ENCODE measurements at regions not wholly inside any gene's neighbourhood (a gene's known extent, or its start where the extent isn't known, plus 50 kb on each side); places are given as distances from the start of the nearest gene placed in this dataset.
"Not testable (repeated sequence)": the region's sequence is repeated elsewhere in the genome, so short reads cannot be mapped to it uniquely, and the experiment has no call there.

DNA sequence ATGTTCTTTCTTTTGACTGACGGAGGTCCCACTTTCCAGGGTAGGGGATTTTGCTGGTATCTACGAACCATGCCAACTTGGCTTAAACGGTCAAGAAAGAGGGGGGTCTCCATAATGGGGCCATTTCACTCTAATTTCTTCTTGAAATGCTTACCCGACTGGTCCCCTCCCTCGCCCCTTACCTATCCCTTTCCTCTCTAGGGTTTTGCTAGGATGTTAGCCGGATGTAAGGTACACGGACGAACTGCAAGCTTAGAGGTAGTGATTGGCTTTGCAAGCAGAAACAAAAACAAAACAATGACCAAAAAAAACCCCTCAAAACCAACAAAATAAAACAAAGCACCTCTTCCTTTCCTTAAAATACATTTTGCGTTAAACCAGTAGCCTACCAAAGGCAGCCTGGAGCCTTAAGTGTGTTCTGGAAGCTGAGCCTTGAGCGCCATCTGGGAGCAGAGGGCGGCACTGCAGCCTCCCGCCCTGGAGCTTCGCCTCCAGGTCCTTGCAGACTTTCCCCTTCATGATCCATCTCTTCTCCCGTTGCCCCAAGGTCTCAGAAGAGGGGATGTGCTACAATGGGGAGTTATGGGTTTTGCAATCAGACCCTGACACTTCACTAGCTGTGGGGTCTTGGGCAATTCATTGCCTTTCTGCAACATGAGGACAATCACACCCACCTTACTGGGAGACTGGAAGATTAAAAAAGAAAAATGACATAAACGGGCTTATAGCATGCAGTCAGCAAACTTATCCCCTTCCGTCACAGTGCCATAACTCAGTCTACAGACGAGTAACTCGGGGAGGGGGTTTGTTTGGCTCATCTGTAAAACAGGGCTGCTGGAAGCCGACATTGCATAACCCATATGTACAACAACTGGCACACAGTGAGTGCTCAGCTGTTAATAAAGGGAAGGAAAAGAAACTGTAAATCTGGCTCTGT is 125.9 kb upstream of the RRN3 start:
- DNase-seq, result peak; percentile 34

DNA sequence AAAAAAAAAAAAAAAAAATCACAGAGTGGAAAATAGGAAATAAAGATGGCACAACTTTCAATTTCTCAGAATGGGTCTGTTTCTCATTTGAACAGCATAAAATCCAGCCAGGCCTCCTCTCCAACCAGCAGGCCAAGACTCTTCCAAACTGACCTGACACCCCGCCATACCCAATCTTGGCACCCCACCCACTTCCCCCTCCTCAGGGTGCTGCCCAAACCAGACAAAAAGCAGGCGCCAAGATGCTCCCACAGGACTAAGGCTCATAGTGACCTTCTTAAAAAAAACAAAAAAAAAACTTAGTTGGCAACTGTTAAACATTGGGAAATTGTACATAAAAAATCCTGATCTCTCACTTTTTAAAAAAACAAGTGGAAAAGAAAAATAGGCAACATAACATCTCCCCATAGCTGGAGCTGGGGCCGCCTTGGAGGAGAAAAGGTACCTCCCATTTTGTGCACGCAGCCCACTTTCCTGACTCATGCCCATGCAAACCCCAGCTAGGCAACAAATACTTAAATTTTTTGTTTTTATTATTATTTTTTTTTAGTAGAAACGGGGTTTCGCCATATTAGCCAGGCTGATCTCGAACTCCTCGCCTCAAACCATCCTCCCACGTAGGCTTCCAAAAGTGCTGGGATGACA is 124.9 kb upstream of the RRN3 start:
- H3K36me3 Mint-ChIP-seq (ENCODE audit: low read depth); H3K9me3 Mint-ChIP-seq; H3K27me3 Mint-ChIP-seq; H3K4me1 Mint-ChIP-seq (ENCODE audit: low read depth); H3K4me3 Mint-ChIP-seq; DNase-seq; H3K27ac Mint-ChIP-seq: not testable (repeated sequence)

More for the DNA sequence above, 125.9 kb upstream of the RRN3 start:
- not testable (repeated sequence) for H3K36me3 Mint-ChIP-seq (ENCODE audit: low read depth); H3K27me3 Mint-ChIP-seq; H3K27ac Mint-ChIP-seq; H3K9me3 Mint-ChIP-seq; H3K4me3 Mint-ChIP-seq; H3K4me1 Mint-ChIP-seq (ENCODE audit: low read depth)

DNA sequence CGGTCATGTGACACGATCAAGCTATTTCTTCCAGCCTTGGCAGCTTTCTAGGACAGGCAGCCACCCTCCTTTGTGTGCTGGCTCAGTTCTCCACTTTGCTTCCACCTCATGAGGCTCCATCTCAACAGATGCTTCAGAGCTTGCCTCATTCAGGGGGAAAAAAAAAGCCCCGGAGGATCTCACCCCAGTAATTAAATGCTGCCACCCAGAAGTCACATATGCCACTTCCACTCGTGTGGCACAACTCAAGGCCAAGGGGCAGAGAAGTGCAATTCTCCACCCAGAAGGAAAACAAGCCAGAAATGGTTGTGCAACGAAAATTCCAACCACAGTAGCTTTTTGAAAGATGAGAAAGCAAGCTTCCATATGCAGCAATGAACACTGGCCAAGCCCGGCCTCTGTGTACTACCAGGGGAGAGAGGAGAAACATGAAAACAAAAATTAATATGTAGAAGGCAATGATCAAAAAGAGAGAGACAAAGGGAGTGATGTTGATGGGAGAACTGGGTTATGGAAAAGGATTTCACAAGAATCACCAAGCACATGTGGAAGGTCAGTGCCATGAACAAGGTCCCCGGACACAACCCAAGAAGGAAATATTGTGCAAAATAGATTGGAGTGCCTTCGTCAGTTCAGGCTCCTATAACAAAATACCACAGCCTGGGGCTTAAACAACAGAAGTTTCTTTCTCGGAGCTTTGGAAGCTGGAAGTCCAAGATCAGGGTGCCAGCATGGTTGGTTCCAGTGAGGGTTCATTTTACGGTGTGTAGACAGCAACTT is 113.3 kb upstream of the RRN3 start:
- DNase-seq; H3K4me1 Mint-ChIP-seq (ENCODE audit: low read depth); H3K27me3 Mint-ChIP-seq; H3K36me3 Mint-ChIP-seq (ENCODE audit: low read depth); H3K9me3 Mint-ChIP-seq; H3K4me3 Mint-ChIP-seq; H3K27ac Mint-ChIP-seq: not testable (repeated sequence)

DNA sequence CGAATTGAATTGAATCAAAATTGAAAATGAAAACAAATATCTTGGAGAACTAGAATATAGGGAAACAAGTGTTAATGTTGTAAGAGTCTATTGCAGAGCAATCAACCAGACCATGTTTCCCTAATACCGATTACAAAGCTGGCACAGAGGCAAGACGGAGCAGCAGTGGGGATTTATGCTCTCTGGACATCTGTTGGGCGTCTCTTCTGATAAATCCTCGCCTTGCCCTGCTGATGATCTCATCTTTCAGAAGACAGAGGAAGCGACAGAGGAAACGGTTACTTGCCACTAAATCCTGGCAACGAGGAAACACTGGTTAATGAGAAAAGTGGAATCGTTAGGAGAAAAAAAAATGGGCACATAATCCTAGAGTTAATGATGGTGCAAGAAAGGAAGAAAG is 112.4 kb upstream of the RRN3 start:
- not testable (repeated sequence) for H3K36me3 Mint-ChIP-seq (ENCODE audit: low read depth); H3K4me3 Mint-ChIP-seq; H3K9me3 Mint-ChIP-seq; H3K27ac Mint-ChIP-seq; DNase-seq; H3K27me3 Mint-ChIP-seq; H3K4me1 Mint-ChIP-seq (ENCODE audit: low read depth)

DNA sequence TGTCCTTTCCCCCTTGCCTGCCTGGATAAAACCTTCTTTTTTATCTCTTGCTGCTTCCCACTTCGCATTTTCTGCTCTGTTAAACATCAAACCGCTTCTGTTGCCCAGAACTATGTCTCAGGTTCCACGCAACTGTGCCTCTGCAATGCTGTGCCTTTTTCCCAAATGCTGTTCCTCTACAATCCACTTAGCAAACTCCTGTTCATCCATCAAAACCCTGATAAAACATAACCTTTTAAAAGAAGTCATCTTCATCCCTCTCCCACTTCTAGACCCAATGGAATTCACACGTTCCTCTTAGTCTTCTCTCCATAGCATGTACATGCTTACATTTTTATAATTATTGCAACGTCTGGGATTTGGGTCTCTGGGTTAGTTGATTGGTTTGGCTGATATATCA is 111.9 kb upstream of the RRN3 start:
- not testable (repeated sequence) for H3K9me3 Mint-ChIP-seq; H3K4me1 Mint-ChIP-seq (ENCODE audit: low read depth); H3K27ac Mint-ChIP-seq; H3K4me3 Mint-ChIP-seq; H3K36me3 Mint-ChIP-seq (ENCODE audit: low read depth); H3K27me3 Mint-ChIP-seq; DNase-seq

DNA sequence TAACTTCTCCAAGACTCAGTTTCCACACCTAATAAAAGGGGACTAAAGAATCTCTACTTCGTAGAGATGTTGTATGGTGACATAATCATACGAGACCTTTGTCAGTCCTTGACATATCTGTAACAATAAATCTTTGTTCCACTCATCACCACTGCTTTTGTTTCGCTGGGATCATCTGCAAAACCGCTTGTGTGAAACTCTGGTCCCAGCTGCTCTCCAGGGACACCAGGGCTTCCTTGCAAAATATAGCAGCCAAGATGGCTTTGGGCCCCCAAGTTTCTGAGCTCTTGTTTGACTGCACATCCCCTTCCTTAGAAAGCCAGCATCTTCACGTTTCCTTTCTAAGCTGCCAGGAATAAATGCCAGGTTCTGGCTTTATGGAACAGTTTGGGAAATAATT is 110.5 kb upstream of the RRN3 start:
- H3K27ac Mint-ChIP-seq; H3K9me3 Mint-ChIP-seq; H3K27me3 Mint-ChIP-seq; DNase-seq; H3K36me3 Mint-ChIP-seq (ENCODE audit: low read depth); H3K4me1 Mint-ChIP-seq (ENCODE audit: low read depth); H3K4me3 Mint-ChIP-seq: not testable (repeated sequence)

DNA sequence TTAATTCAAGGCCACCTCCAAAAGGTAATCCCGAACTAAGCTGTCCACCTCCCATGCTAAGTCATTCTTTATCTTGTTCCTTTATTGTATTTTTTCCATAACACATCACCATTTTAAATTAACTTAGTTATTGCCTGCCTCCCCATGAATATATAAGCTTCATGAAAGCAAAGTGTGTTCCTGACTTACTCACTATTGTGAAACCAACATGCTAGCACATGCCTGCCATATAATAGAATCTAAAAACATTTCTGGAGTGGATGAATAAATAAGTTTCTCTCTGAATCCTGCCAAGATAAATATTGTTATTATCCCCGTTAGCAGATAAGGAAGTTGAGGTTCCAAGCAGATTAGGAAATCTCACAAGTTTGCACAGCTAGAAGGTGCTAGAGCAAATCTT is 98.7 kb upstream of the RRN3 start:
- H3K27me3 Mint-ChIP-seq; H3K4me1 Mint-ChIP-seq (ENCODE audit: low read depth); H3K27ac Mint-ChIP-seq; DNase-seq; H3K36me3 Mint-ChIP-seq (ENCODE audit: low read depth); H3K4me3 Mint-ChIP-seq; H3K9me3 Mint-ChIP-seq: not testable (repeated sequence)

DNA sequence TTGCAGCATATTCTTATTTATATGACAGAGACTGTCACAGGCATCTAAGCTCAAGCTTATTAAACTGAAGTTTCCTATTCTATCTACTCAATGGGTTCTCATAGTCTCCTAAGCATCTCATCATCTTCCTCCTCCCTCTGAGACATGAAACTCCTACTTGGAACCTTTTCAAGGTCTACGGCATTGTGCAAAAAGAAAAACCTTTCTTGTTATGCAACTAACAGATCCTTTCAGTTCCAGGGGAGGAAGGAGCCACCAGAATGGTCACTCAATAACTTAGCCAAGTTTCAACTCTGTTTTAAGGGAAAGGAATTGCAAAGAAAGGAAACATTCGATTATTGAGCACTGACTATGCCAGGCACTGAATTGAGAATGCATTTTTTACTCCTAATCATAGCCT is 98.1 kb upstream of the RRN3 start:
- DNase-seq; H3K36me3 Mint-ChIP-seq (ENCODE audit: low read depth); H3K4me1 Mint-ChIP-seq (ENCODE audit: low read depth); H3K9me3 Mint-ChIP-seq; H3K27me3 Mint-ChIP-seq; H3K27ac Mint-ChIP-seq; H3K4me3 Mint-ChIP-seq: not testable (repeated sequence)

DNA sequence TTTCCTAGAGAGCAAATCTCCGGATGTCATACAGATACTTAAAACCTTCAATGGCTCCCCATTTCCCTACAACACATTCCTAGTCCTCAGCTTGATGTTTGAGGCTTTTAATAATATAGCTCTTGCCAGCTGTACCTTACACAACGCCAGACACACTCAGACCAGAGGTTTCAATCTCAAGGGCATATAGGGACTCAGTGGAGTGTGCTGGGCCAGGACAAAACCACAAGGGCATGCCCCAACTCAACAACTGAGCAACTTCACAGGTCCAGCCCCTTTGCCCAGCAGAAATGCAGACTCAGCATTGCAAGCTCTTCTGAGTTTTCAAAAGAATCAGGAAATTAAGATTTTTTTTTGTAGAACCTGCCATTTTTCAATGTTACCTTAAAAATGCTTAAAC is 95.4 kb upstream of the RRN3 start:
- not testable (repeated sequence) for H3K4me3 Mint-ChIP-seq; H3K9me3 Mint-ChIP-seq; H3K4me1 Mint-ChIP-seq (ENCODE audit: low read depth); H3K27me3 Mint-ChIP-seq; H3K27ac Mint-ChIP-seq; H3K36me3 Mint-ChIP-seq (ENCODE audit: low read depth); DNase-seq

All from activated T-cell treated with anti-CD3 and anti-CD28 coated beads, Interleukin-2, amount 50 U/mL, for 24 hours (primary cell).